Fibroblast of the aortic adventitia (primary cell): ENCODE measurements at regions not wholly inside any gene's neighbourhood (a gene's known extent, or its start where the extent isn't known, plus 50 kb on each side); places are given as distances from the start of the nearest gene placed in this dataset.

Source experiments
- DNase-seq: peaks from one replicate; pipeline ENCODE4 v3.0.0-alpha.2; 2010; ENCODE audit warnings: low read depth
- H3K4me3 ChIP-seq: 2 replicates; pipeline ENCODE4 v1.5.1; 2011; ENCODE audit warnings: low read depth, mild to moderate bottlenecking, control low read depth, low read length, moderate library complexity
- TF ChIP-seq, protein P1 (sequence below): IDR thresholded peaks from 2 replicates; pipeline ENCODE4 v1.5.1; 2011; ENCODE audit warnings: mild to moderate bottlenecking, low read length, control low read depth, inconsistent platforms; ENCODE audit not compliant: insufficient read depth

- no peak overlapping the region for H3K4me3 ChIP-seq
- TF ChIP-seq, protein P1, sequence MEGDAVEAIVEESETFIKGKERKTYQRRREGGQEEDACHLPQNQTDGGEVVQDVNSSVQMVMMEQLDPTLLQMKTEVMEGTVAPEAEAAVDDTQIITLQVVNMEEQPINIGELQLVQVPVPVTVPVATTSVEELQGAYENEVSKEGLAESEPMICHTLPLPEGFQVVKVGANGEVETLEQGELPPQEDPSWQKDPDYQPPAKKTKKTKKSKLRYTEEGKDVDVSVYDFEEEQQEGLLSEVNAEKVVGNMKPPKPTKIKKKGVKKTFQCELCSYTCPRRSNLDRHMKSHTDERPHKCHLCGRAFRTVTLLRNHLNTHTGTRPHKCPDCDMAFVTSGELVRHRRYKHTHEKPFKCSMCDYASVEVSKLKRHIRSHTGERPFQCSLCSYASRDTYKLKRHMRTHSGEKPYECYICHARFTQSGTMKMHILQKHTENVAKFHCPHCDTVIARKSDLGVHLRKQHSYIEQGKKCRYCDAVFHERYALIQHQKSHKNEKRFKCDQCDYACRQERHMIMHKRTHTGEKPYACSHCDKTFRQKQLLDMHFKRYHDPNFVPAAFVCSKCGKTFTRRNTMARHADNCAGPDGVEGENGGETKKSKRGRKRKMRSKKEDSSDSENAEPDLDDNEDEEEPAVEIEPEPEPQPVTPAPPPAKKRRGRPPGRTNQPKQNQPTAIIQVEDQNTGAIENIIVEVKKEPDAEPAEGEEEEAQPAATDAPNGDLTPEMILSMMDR: no peak
These were observed 436.2 kb downstream of the TLL1 start for GRCh38 chr4:166309286-166309685.

GRCh38 chr4:166311169-166311568 lies 438.1 kb downstream of the TLL1 start:
- DNase-seq: no peak
- no peak overlapping the region for H3K4me3 ChIP-seq
- TF ChIP-seq, protein P1: no peak

More at GRCh38 chr4:166309286-166309685, 436.2 kb downstream of the TLL1 start:
- DNase-seq: no peak

DNA sequence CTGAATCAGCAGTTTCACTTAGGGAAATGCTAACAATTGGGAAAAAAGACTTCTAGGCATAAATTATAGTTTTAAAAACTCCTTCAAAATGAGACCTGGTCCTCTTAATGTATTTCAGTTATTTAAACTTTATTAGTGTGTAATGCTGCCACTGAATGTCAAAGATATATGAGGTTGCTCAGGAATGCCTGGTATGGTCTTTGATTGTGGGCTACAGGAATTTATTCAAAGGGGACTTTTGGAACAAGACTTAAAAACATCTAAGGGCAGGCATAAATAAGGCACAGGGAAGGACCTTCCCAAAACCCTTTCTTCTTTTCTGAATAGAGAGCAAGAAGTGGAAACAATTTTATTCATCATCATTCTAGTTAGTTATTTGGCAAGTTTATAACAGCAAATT lies 439.1 kb downstream of the TLL1 start:
- H3K4me3 ChIP-seq: no peak overlapping the region
- TF ChIP-seq, protein P1: no peak
- DNase-seq: peak; percentile 19

DNA sequence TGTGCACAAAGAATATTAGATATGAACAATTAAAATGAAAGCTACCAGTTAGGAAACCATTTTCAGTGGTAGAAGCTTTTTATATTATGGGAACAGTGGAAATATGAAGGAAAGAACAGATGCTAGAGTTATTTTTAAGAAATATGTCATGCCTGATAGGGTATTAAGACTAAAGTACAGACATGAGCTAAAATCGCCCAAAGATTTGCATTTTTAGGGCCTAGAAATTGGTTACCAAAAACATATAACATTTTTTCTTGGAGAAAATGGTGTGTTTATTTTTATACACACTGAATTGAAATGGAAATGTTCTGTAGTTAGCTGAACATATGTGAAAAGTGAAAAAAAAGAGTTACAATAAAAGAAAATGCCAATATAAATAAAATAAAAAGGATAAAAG lies 441.9 kb downstream of the TLL1 start:
- TF ChIP-seq, protein P1: no peak
- no peak overlapping the region for H3K4me3 ChIP-seq
- no peak for DNase-seq

GRCh38 chr4:166315721-166316467 lies 442.9 kb downstream of the TLL1 start:
- TF ChIP-seq, protein P1: no peak
- DNase-seq: no peak
- H3K4me3 ChIP-seq: no peak overlapping the region

GRCh38 chr4:166318810-166319525 lies 445.9 kb downstream of the TLL1 start:
- peak; percentile 72 for DNase-seq
- no peak overlapping the region for H3K4me3 ChIP-seq
- TF ChIP-seq, protein P1: no peak
